Left colon (tissue), 2 donors: ENCODE measurements at regions not wholly inside any gene's neighbourhood (a gene's known extent, or its start where the extent isn't known, plus 50 kb on each side); places are given as distances from the start of the nearest gene placed in this dataset.
A peak's percentile ranks its signal among the peaks of the same experiment; 100 is the strongest.
"Not testable (repeated sequence)": the region's sequence is repeated elsewhere in the genome, so short reads cannot be mapped to it uniquely, and the experiment has no call there.

Source experiments
- ATAC-seq: fragments of 200-7000 bp; cut with Tn5 transposase; one replicate; pipeline ENCODE4 v1.9.1; 2020; ENCODE audit warnings: mild to moderate bottlenecking, moderate library complexity
- DNase-seq, 2 donors: peaks; one replicate each; pipeline ENCODE4 v3.0.0-alpha.2; 2020
- intact Hi-C, 2 donors: fragments of 100-400 bp; cut with DNase I in 1 of 2; cut with micrococcal nuclease in 1 of 2; formaldehyde crosslinking; loops; one replicate each; pipeline versions ENCODE4 v1.11.2 to v1.14.0; 2022; cut with DNase I, micrococcal nuclease
- donor health status: DM: no; HTN: no; CAD: no.
- donor health status: DM: yes; HTN: yes; CAD: no.

DNA sequence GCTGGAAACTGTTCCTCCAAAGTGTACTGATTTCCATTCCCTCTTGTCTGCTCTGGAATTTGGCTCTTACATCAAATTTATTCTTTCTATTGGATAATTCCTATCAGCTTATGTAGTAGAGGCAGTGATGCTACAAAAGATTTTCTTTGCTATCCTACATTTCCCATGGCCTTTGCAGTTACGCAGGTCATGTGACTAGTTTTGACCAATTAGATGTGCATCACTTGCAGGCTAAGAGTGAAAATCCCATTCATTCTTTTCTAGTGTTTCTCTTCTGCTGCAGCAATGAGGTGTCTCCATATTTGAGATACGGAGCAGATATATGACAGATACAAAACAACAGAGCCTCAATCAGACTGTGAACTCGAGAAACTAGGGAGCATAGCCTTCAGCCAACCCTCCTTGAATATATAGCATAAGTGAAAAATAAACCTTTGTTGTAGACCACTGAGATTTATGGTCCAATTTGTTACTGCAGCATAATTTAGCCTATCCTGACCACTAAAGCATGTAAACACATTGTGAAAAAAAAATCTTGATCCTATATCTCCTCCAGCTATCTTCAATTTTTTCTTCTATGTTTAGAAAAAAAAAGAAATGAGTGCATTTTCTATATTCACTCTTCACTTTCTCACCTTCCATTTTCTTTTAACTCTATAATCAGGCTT lies 102.0 kb downstream of the HNMT start:
- intact Hi-C loops: no loop called here
- ATAC-seq (no peak), DNase-seq (no peak)

DNA sequence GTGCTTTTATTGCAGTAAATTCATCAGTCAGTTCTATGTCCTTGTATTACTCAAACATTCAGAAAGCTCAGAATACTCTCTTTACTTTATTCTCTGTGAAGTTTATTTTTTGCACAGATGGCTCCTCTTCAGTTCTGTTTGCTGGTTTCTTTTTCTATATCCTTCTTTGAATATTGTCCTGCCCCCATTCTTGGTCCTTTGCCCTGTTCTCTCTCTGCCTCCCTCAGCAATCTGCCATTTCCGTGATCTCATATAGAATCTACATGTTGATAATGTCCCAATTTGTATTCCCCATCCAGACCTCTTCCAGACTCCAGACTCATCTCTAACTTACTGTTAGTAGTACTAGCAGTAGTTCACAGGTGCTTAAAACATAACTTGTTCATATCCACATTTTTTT lies 102.6 kb downstream of the HNMT start:
- intact Hi-C loops: no loop called here
- no peak for DNase-seq
- no peak for ATAC-seq

DNA sequence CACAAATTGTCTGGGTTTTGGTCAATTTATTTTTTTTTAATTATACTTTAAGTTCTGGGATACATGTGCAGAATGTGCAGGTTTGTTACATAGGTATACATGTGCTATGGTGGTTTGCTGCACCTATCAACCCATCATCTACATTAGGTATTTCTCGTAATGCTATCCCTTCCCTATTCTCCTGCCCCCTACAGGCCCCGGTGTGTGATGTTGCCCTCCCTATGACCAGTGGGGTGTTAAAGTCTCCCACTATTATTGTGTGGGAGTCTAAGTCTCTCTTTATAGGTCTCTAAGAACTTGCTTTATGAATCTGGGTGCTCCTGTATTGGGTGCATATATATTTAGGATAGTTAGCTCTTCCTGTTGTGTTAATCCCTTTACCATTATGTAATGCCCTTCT lies 104.4 kb downstream of the HNMT start:
- DNase-seq, ATAC-seq, intact Hi-C loops: not testable (repeated sequence)

DNA sequence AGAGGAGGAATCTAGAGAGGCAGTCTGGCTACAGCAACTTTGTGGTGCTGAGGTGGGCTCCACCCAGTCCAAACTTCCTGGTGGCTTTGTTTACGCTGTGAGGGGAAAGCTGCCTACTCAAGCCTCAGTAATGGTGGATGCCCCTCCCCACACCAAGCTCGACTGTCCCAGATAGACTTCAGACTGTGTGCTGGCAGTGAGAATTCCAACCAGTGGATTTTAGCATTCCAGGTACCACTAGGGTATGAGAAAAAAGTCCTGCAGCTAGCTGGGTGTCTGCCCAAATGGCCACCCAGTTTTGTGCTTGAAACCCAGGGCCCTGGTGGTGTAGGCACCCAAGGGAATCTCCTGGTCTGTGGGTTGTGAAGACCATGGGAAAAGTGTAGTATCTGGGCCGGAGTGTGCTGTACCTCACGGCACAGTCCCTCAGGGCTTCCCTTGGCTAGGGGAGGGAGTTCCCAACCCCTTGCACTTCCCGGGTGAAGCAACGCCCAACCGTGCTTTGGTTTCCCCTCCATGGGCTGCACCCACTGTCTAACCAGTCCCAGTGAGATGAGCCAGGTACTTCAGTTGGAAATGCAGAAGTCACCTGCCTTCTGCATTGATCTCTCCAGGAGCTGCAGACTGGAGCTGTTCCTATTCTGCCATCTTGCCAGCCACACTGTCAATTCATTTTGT lies 106.9 kb downstream of the HNMT start:
- ATAC-seq, intact Hi-C loops, DNase-seq: not testable (repeated sequence)

DNA sequence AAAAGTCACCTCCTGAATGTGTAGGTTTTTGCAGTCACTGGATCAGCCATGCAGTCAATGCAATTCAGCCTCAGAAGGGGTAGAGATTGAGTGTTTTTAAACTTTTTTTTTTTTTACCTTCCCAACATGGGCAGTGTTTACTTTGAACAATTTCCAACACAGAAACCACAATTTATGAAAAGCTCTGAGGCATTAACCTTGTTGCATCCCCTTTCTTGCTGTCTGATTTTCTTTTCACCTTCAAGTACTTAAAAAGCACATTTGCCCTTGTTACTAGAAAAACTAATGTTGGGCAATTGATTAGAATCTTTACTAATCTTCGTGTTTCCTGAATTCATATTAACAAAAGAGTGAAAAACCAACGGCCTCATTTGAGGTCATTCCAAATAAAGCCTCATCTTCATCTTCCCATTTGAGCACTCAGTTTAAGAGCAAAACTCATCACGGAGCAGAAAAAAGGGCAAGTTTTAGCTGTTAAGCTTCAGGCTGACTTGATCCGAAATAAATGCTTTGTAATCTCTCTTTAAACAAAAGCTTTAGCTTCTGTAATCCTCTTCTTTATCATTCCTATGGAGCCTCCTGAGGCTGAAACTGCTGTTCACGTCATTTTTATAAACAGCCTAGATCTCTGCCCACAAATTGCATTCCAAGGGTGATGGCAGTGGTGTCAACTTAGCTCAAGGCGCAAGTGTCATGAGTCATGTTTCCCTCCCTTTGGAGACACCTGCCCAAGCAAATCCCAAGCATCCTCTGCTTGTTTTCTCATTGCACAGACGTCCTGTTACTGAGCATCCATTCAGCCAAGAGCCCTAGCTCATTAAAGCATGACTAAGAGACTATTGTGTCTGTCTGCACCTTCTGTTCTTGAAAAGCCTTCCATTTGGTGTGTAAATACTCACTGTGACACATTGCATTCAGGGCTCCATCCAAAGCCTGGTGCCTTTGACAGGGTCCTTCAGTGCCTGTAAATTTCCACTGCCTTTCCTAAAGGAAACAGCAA lies 107.7 kb downstream of the HNMT start:
- DNase-seq (no peak), ATAC-seq (no peak)
- intact Hi-C loops: no loop called here

DNA sequence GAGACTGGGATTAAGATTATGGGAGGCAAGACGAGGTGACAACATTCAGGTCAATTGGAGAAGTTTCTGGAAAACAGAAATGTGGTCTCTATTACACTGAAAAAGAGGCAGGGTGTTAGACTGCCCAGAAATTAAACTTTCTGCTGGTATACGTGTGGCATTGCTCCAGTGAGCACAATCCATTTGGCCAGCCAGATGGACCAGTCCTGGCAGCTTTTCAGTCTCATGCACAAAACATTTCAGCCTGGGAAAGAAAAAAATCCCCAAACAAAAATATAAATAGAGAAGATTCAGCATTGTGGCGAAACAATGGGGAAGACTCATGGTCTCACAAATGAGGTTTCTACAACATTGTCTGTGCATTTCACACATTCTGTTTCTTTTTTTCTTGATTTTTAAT lies 113.9 kb downstream of the HNMT start:
- intact Hi-C loops: no loop called here
- no peak for DNase-seq
- no peak for ATAC-seq

- no peak for ATAC-seq
- no peak for DNase-seq
- intact Hi-C loops: loop anchor here in 1 of 2 donors (10.0 kb wide), 2 partner anchors 165 to 745 kb away; no protein-coding TSS in a partner anchor
Measured at GRCh38 chr2:138079976-138080375, 115.7 kb downstream of the HNMT start.

DNA sequence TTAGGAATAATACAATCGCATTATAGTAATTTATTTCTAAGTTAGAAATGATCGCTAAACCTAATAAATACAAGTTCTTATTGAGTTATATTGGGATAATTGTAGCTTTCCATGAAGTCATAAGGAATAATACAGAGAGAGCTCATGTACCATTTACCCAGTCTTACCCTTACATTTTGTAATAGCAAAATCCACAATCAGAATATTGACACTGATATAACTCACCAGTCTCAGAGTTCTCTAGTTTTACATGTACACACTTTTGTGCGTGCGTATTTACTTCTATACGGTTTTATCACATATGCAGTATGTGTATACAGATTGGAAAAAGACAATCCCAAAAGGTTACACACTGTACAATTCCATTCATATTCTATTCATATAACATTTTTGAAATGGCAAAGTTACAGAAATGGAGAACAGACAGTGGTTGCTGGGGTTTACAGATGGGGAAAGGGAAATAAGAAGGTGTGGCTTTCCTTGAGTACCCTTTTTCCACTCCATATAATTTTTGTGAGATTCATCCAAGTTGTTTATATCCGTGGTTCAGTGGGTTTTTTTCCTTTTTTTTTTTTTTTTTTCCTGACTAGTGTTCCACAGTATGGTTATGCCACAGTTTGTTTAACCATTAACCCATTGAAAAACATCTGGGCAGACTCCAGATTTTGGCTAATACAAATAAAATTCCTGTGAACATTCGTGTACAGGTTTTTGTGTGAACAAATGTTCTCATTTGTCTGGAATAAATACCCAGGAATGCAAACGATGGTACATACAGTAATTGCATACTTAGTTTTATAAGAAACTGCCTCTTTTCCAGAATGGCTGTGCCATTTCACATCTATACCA lies 117.2 kb downstream of the HNMT start:
- DNase-seq (no peak), ATAC-seq (no peak)
- intact Hi-C loops: loop anchor here in 1 of 2 donors (10.0 kb wide), 2 partner anchors 167 to 743 kb away; no protein-coding TSS in a partner anchor

GRCh38 chr2:138084206-138084605 lies 119.9 kb downstream of the HNMT start:
- no peak for DNase-seq
- intact Hi-C loops: loop anchor here in 1 of 2 donors (10.0 kb wide), 2 partner anchors 169 to 741 kb away; no protein-coding TSS in a partner anchor
- ATAC-seq: no peak

GRCh38 chr2:138085441-138085840 lies 121.2 kb downstream of the HNMT start:
- intact Hi-C loops: loop anchor here in 1 of 2 donors (10.0 kb wide), 2 partner anchors 171 to 739 kb away; no protein-coding TSS in a partner anchor
- DNase-seq, ATAC-seq: not testable (repeated sequence)

DNA sequence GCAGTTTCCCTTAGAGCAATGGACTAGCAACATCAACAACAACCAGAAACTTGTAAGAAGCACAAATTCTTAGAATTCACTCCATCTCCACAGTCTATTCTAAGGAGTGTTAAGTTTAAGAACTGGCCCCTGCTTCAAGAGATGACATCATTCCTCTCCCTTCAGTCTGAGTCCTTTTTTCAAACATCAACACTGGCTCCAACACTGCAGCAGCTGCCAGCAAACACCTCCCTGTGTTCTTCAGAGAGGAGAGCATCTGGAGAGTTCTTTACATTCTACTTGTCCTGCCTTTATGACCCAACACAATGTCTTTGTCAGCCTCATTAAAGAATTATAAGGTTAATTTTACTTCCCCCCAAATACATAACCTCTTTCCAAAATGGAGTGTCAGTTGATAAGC lies 122.3 kb downstream of the HNMT start:
- DNase-seq (no peak), ATAC-seq (no peak)
- intact Hi-C loops: loop anchor here in 1 of 2 donors (10.0 kb wide), 2 partner anchors 172 to 738 kb away; no protein-coding TSS in a partner anchor

DNA sequence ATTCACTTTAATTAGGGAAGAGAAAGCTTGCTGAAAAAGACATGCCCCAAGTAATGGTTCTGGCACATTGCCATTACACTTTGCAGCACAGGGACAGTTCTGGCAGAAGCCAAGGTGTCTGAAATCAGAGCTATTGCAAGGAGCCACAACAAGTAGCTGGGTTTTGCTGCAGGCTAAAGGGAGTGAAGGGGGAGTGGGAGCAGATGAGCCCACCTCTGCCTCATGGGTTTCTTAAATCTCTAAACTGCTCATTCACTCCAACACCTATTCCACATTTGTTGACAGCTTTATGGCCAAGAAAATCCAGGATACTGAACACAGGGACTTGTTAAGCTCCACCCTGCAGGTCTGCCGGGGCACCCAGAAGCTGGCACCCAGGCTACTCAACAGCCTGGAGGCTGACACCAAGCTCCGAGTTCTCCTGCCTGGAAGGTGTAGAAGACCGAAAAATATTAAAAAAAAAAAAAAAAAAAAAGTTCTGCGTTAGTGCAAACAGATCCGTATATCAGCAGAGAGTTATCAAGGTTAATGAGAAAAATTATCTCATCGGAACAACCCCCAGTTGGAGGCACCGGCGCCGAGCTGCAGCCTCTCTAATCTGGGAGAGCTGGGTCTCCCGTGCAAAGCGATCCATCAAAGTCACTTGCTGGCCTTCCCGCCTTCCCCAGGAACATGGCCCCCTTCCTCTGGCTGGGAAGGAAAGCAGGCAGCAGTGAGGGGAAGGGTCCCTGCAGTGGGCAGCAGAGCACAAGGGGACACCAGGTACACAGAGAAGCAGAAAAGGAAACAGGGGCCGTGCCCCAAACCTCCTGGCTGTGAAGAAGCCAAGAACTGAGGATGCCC lies 123.7 kb downstream of the HNMT start:
- intact Hi-C loops: loop anchor here in 1 of 2 donors (10.0 kb wide), 2 partner anchors 173 to 737 kb away; no protein-coding TSS in a partner anchor
- DNase-seq (peak in 1 of 2 donors; percentile 77), ATAC-seq (peak; percentile 90)

- intact Hi-C loops: no loop called here
- peak; percentile 67 for ATAC-seq
- DNase-seq: no peak
Measured at GRCh38 chr2:138090330-138090729, 126.1 kb downstream of the HNMT start.

- intact Hi-C loops: no loop called here
- ATAC-seq (no peak), DNase-seq (no peak)
Measured at GRCh38 chr2:138093455-138093854, 129.2 kb downstream of the HNMT start.

DNA sequence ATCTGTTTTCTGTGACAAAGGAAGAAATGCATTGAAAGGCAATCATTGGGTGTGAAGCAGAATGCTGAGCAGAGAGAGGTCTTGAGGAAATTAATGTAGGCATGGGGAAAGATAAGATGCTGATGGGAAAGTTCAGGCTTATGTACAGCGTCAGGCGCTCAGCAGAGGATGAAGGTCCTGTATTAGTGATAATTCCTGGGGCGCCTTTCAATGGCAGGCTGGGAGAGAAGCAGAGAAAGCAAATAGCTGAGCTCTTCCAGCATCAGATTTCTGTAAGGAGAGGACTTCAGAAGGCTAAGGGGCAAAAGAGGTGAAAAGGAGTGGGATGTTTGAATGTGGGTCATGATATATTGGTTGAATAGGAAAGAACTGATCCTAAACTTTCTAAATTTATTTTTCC lies 129.8 kb downstream of the HNMT start:
- DNase-seq (no peak), ATAC-seq (no peak)
- intact Hi-C loops: no loop called here

DNA sequence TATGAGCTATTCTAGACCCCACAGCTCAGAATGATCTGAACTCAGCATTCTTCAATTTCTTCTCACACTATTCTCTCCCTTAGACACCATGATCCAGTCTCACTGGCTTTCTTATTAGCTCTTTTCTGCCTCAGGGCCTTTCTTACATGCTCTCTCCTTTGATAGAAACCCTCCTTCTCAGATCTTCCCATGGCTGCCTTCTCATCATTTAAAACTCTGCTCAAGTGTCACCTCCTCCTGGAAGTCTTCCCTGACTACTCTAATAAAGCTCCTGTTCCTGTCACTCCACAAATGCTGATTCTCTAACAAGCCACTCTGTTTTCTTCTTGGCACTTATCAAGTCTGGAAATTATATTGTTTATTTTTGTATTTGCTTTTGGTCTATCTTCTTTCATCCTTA lies 131.1 kb downstream of the HNMT start:
- intact Hi-C loops: no loop called here
- DNase-seq (no peak), ATAC-seq (no peak)

- not testable (repeated sequence) for DNase-seq
Measured at GRCh38 chr2:138099288-138099687, 135.0 kb downstream of the HNMT start.

More at GRCh38 chr2:138099288-138099687, 135.0 kb downstream of the HNMT start:
- ATAC-seq, intact Hi-C loops: not testable (repeated sequence)
